GM12875 (cell line): ENCODE measurements at regions not wholly inside any gene's neighbourhood (a gene's known extent, or its start where the extent isn't known, plus 50 kb on each side); places are given as distances from the start of the nearest gene placed in this dataset.

ENCODE experiments used
- H3K4me3 ChIP-seq: one replicate; pipeline ENCODE4 v1.5.1; 2011; ENCODE audit warnings: low read depth, low read length, control low read depth
- TF ChIP-seq, protein P1 (sequence below): IDR thresholded peaks from 2 replicates; pipeline ENCODE4 v1.5.1; 2011; ENCODE audit warnings: low read depth, mild to moderate bottlenecking, control low read depth, inconsistent platforms, low read length, moderate library complexity, borderline replicate concordance; ENCODE audit not compliant: insufficient read depth

DNA sequence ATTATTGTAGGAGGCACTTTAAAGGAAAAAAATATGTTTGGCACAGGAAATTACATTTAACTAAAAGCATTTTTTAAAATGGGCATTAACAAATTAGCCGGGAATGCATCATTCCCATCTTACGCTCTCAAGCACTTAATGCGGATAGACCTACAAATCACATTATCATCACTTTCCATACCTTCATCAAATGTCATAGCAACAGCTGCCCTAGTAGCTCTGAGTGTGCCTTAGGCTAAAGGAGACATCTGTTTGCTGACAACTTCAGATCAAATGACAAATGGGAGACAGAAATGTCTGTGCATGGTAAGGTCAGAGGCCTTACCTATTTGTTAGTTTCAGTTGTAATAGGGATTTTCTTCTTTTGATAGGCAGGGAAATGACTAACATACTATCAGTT lies 773.2 kb upstream of the SLC10A2 start:
- TF ChIP-seq, protein P1, sequence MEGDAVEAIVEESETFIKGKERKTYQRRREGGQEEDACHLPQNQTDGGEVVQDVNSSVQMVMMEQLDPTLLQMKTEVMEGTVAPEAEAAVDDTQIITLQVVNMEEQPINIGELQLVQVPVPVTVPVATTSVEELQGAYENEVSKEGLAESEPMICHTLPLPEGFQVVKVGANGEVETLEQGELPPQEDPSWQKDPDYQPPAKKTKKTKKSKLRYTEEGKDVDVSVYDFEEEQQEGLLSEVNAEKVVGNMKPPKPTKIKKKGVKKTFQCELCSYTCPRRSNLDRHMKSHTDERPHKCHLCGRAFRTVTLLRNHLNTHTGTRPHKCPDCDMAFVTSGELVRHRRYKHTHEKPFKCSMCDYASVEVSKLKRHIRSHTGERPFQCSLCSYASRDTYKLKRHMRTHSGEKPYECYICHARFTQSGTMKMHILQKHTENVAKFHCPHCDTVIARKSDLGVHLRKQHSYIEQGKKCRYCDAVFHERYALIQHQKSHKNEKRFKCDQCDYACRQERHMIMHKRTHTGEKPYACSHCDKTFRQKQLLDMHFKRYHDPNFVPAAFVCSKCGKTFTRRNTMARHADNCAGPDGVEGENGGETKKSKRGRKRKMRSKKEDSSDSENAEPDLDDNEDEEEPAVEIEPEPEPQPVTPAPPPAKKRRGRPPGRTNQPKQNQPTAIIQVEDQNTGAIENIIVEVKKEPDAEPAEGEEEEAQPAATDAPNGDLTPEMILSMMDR: no peak
- H3K4me3 ChIP-seq: no peak overlapping the region

DNA sequence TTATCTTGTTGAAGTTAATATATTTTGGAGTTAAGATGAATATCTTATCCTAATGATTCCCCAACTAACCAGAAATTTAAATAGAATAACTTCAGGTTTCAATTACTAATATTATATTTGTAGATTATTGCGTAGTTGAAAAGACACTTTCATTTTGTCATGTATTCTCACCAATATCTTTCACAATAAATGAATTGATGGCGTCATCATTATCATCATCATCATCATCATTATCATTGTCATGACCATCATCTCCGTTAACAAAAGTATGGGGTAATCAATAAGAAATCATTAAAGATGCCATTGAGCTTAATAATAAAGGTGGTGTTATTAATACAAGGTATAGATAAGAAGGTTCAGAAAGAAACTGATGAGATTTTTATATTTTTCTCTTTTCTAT lies 768.8 kb upstream of the SLC10A2 start:
- H3K4me3 ChIP-seq: no peak overlapping the region
- TF ChIP-seq, protein P1: no peak

DNA sequence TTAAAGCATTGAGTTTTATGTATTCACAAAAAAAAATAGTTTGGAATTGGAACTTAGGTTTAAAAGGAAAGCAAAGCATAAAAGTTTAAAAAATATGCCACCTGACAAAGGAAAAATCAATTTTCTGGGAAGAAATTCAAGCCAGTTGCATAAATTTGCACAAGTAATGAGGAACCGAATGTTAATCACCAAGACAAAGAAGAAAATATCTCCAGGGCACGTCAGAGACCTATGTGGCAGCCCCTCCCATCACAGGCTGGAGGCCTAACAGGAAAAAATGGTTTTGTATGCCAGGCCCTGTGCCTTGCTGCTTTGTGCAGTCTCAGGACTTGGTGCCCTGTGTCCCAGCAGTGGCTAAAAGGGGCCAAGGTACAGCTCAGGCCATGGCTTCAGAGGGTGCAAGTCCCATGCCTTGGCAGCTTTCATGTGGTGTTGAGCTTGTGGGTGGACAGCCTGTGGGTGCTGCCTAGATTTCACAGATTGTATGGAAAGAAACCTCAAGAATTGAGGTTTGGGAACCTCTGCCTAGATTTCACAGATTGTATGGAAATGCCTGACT lies 767.2 kb upstream of the SLC10A2 start:
- TF ChIP-seq, protein P1: no peak
- no peak overlapping the region for H3K4me3 ChIP-seq

DNA sequence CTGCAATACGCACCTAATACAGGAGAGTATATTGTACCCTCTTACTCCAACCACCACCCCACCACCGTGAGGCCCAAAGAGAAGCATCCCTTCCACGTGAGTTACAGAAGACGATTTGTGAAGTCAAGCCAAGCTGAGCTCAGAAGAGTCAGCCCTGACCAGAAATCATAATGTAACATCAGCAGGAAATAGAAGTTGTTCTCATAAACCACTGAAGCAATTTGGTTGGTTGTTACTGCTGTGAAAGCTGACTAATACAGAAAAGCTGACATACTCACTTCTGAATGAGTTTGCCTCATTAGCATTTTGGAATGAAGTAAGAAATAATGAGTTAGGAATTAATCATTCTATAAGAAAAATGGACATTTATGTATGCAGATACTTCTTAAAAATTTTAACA lies 749.4 kb upstream of the SLC10A2 start:
- no peak overlapping the region for H3K4me3 ChIP-seq
- TF ChIP-seq, protein P1: no peak

DNA sequence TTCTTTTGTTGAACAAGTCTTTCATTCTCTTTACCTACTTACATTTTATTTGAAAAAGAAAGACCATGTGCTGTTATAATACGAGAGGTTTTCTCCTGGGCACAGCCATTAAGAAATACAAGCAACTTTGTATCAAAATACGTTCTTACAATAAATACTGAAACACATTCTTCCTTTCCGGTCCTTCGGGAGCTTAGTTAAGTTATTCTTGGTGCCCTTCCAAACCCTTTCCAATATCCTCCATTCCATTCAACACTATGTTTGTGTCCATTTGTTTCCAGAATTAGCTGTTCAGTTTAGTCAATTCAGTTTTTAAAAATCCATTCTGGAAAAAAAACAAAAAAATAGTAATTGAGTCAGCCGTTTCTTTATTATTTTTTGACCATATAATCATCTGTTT lies 746.8 kb upstream of the SLC10A2 start:
- TF ChIP-seq, protein P1: no peak
- no peak overlapping the region for H3K4me3 ChIP-seq

DNA sequence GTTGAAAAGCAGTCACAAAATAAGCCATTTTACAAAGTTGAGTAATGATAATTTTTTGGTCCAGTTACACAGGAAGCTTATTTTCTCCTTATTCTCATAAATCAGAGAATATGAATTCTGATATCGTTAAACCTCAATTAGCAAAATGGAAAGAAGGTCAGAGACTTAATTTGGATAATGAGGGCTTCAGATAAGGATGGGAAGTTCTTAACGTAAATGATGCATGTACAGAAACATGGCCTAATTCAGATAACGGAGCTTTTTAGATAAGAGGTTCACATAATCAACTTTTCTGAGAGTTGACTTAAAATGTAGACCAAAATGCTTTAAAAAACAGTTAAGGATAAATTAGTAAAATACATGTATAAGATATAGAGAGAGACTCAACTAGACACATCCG lies 746.3 kb upstream of the SLC10A2 start:
- TF ChIP-seq, protein P1: no peak
- no peak overlapping the region for H3K4me3 ChIP-seq

DNA sequence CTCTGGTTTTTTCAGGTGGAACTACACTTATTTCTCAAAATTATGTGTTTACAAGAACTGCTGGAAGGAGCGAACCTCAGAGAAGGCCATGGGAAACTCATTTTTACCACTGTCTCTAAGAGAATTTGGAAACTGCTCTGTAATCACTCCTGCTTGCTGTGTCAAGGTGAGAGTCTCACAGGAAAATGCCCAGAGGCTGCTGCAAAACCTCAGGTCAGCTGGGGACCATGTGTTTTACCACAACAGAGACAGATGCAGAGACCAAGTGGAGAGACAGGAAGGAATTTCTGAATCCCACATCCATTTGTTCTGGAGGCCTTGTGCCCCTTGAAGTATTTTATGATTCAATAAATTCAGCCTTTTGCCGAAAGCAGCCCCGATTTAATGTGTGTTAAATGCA lies 743.8 kb upstream of the SLC10A2 start:
- TF ChIP-seq, protein P1: no peak
- H3K4me3 ChIP-seq: no peak overlapping the region
